ENCODE measurements at regions not wholly inside any gene's neighbourhood (a gene's known extent, or its start where the extent isn't known, plus 50 kb on each side); places are given as distances from the start of the nearest gene placed in this dataset.

GRCh38 chr1:222077206-222077605, 335.3 kb upstream of the DUSP10 start:
- no peak overlapping the region for H2AFZ ChIP-seq (ENCODE audit: low read length)
- DNase-seq (ENCODE audit: low read depth in 1 of 2, low spot score in 2 of 2) (no peak), FAIRE-seq (no peak)

More at GRCh38 chr1:222077206-222077605, 335.3 kb upstream of the DUSP10 start:
- Histone ChIP-seq H3K4ac (replicated peaks; ENCODE audit: insufficient read length, low read depth, low read length) (no peak overlapping the region), H3K23me2 (ENCODE audit: low read depth, low read length) (no peaks in the 10 kb centered on the region), H3K4me2 (ENCODE audit: insufficient read depth in 1 of 2, low read depth in 2 of 2, low read length in 2 of 2) (no peak overlapping the region), H2BK20ac (ENCODE audit: low read length) (no peak overlapping the region), H2AK5ac (ENCODE audit: low read depth, low read length) (no peak overlapping the region), H3K4me3 (ENCODE audit: extremely low read depth in 1 of 4, insufficient read depth in 2 of 4, low read depth in 3 of 4, low read length in 4 of 4) (no peak overlapping the region), H3K14ac (ENCODE audit: insufficient read length) (no peak overlapping the region), H2BK12ac (ENCODE audit: low read depth, low read length) (no peak overlapping the region), H3K18ac (ENCODE audit: extremely low read depth, low read length) (no peak overlapping the region), H2BK120ac (replicated peaks; ENCODE audit: low read depth, low read length) (no peak overlapping the region), H4K91ac (replicated peaks; ENCODE audit: insufficient read length, low read length) (no peak overlapping the region), H2BK15ac (ENCODE audit: low read length) (no peak overlapping the region), H4K20me1 (replicated peaks in 1 of 2; ENCODE audit: control insufficient read depth in 1 of 2, insufficient read depth in 2 of 2, low read length in 2 of 2) (no peaks in the 10 kb centered on the region), H3K4me1 (replicated peaks in 1 of 4; ENCODE audit: control insufficient read depth in 3 of 4, insufficient read depth in 4 of 4, low read length in 3 of 4) (no peaks in the 10 kb centered on the region), H3K9me3 (ENCODE audit: insufficient read depth in 2 of 2, low read depth in 1 of 2, low read length in 1 of 2) (no peaks in the 10 kb centered on the region), H3K79me1 (ENCODE audit: low read depth, low read length) (no peaks in the 10 kb centered on the region), H4K5ac (ENCODE audit: insufficient read length, low read depth, low read length) (no peak overlapping the region), H3K79me2 (ENCODE audit: control insufficient read depth in 1 of 2, insufficient read depth in 2 of 2, low read length in 2 of 2) (no peaks in the 10 kb centered on the region), H3K36me3 (ENCODE audit: control insufficient read depth in 2 of 4, insufficient read depth in 4 of 4, low read length in 3 of 4) (no peaks in the 10 kb centered on the region; a peak in 1 of 8 replicates), H3K23ac (ENCODE audit: insufficient read length) (no peak overlapping the region), H4K8ac (ENCODE audit: extremely low read depth, insufficient read depth, low read length) (no peak overlapping the region), H3K27ac (ENCODE audit: low read depth, low read length) (no peak overlapping the region), H3K9ac (replicated peaks in 1 of 4; ENCODE audit: extremely low read depth in 1 of 4, low read depth in 3 of 4, low read length in 3 of 4) (no peak overlapping the region), H2BK5ac (ENCODE audit: low read depth, low read length) (no peak overlapping the region), H3K56ac (replicated peaks; ENCODE audit: insufficient read length, low read depth, low read length) (no peak overlapping the region), H3K27me3 (replicated peaks in 1 of 4; ENCODE audit: control insufficient read depth in 3 of 4, extremely low read depth in 1 of 4, insufficient read depth in 3 of 4, low read length in 3 of 4) (no peaks in the 10 kb centered on the region)
- ChIA-PET POLR2A (ENCODE audit: partially characterized antibody) (no interaction called here), CTCF (ENCODE audit: partially characterized antibody) (interaction anchor here (0.6 to 2.1 kb wide), 2 partner anchors 19 to 203 kb away, joined by 4 to 10 read pairs; no protein-coding TSS in a partner anchor)
- TF ChIP-seq SP4 (IDR thresholded peaks at IDR 0.05; ENCODE audit: low read length) = no peak
- no peak for TF ChIP-seq USF2 (IDR thresholded peaks at IDR 0.05; ENCODE audit: low read length)
- TF ChIP-seq SIX5 (IDR thresholded peaks at IDR 0.05; ENCODE audit: low read depth, low read length) = no peak
- TF ChIP-seq BCL11A (IDR thresholded peaks at IDR 0.05; ENCODE audit: low read depth in 2 of 2, low read length in 2 of 2) = no peak
- TF ChIP-seq KDM5A (IDR thresholded peaks at IDR 0.05; ENCODE audit: low read length) = no peak
- TF ChIP-seq SP1 (IDR thresholded peaks at IDR 0.05; ENCODE audit: low read depth, low read length) = no peak
- WGBS, 2 experiments (ENCODE audit: extremely low coverage in 1 of 2, insufficient coverage in 1 of 2, insufficient read length in 1 of 2, insufficient replicate concordance in 2 of 2, low coverage in 1 of 2, low lambda C conversion rate in 2 of 2, missing lambda C conversion rate in 1 of 2) = 87% methylated on average over 2 of the region's 2 CpGs; no CpG with 5 or more reads in 1 of the 2 experiments

All from H1 (cell line).